Erythroblast (primary cell): ENCODE measurements at regions not wholly inside any gene's neighbourhood (a gene's known extent, or its start where the extent isn't known, plus 50 kb on each side); places are given as distances from the start of the nearest gene placed in this dataset.

ENCODE experiments used
- GATA1 ChIP-seq: IDR thresholded peaks from 2 replicates; pipeline ENCODE4 v1.6.1; 2011; ENCODE audit warnings: low read depth, mild to moderate bottlenecking, control low read depth, low read length, moderate library complexity
- POLR2A ChIP-seq: IDR thresholded peaks from 2 replicates; pipeline ENCODE4 v1.6.1; 2011; ENCODE audit warnings: mild to moderate bottlenecking, low read length

DNA sequence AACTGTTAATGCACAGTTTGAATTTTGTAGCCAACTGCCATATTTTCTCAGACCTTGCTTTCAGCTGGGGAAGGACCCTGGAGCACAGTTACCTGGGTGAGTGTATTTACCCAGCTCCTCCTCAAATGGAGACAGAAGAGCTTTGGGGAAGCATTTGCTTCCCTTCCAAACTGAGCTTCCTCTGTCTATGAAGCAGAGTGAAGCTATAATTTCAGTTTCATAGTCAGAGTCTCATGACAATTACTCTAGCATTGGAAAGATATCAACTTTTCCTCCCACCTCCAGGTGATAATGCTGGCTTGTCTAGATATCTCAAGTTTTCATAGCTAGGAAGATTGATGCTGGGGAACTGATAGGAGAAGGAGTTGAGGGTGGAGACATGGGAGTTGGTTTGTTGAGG lies 406.4 kb upstream of the CLINT1 start:
- TF ChIP-seq POLR2A (no peak), GATA1 (no peak)
